GM23338 (cell line): ENCODE measurements at regions not wholly inside any gene's neighbourhood (a gene's known extent, or its start where the extent isn't known, plus 50 kb on each side); places are given as distances from the start of the nearest gene placed in this dataset.

ENCODE experiments used
- ATAC-seq: fragments of 200-7000 bp; cut with Tn5 transposase; 3 replicates; pipeline ENCODE4 v1.9.1; 2020
- DNase-seq: peaks from one replicate; pipeline ENCODE4 v3.0.0-alpha.2; 2015; ENCODE audit warnings: low spot score
- H2AFZ ChIP-seq: fragments of 200-600 bp; sonication (generic); 2 replicates; pipeline ENCODE4 v1.8.0; 2016; ENCODE audit warnings: antibody characterized with exemption, mild to moderate bottlenecking, moderate library complexity
- H3F3A ChIP-seq: fragments of 200-600 bp; sonication (generic); replicated peaks from 2 replicates; pipeline ENCODE4 v1.8.0; 2017; ENCODE audit warnings: antibody characterized with exemption, mixed run types, low read depth
- H3K27ac ChIP-seq: fragments of 200-600 bp; sonication (generic); 2 replicates; pipeline ENCODE4 v1.6.1; 2016; ENCODE audit warnings: low read depth
- H3K27me3 ChIP-seq: fragments of 200-600 bp; sonication (generic); 2 replicates; pipeline ENCODE4 v1.8.0; 2016; ENCODE audit warnings: mild to moderate bottlenecking, mixed run types, moderate library complexity; ENCODE audit not compliant: insufficient read depth
- H3K36me3 ChIP-seq: fragments of 200-600 bp; sonication (generic); 2 replicates; pipeline ENCODE4 v1.8.0; 2016; ENCODE audit warnings: mild to moderate bottlenecking; ENCODE audit not compliant: insufficient read depth
- H3K4me1 ChIP-seq: fragments of 200-600 bp; sonication (generic); 2 replicates; pipeline ENCODE4 v1.8.0; 2016; ENCODE audit warnings: mild to moderate bottlenecking, moderate library complexity; ENCODE audit not compliant: insufficient read depth
- H3K4me2 ChIP-seq: fragments of 200-600 bp; sonication (generic); 2 replicates; pipeline ENCODE4 v1.7.1; 2017; ENCODE audit warnings: mixed run types
- H3K4me3 ChIP-seq: fragments of 200-600 bp; sonication (generic); 2 replicates; pipeline ENCODE4 v1.6.1; 2016; ENCODE audit warnings: mixed run types
- H3K79me2 ChIP-seq: fragments of 200-600 bp; sonication (generic); replicated peaks from 2 replicates; pipeline ENCODE4 v1.8.0; 2017; ENCODE audit warnings: mild to moderate bottlenecking; ENCODE audit not compliant: insufficient read depth
- H3K9me2 ChIP-seq: fragments of 200-600 bp; sonication (generic); 2 replicates; pipeline ENCODE4 v1.8.0; 2017; ENCODE audit not compliant: insufficient read depth
- H4K20me1 ChIP-seq: fragments of 200-600 bp; sonication (generic); replicated peaks from 2 replicates; pipeline ENCODE4 v1.8.0; 2017; ENCODE audit warnings: mild to moderate bottlenecking; ENCODE audit not compliant: insufficient read depth
- H3K27ac Mint-ChIP-seq: 2 replicates; pipeline ENCODE4 v1.8.0; 2020; ENCODE audit warnings: inconsistent platforms, mild to moderate bottlenecking, moderate library complexity, mixed read lengths
- H3K27me3 Mint-ChIP-seq: 3 replicates; pipeline ENCODE4 v1.8.0; 2022; ENCODE audit warnings: low read depth, mild to moderate bottlenecking, moderate library complexity, mixed read lengths, inconsistent platforms; ENCODE audit not compliant: insufficient read depth, poor library complexity
- H3K36me3 Mint-ChIP-seq: 3 replicates; pipeline ENCODE4 v1.8.0; 2021; ENCODE audit warnings: low read depth, mild to moderate bottlenecking, inconsistent platforms, moderate library complexity, mixed read lengths
- H3K4me1 Mint-ChIP-seq: 3 replicates; pipeline ENCODE4 v1.8.0; 2020; ENCODE audit warnings: mild to moderate bottlenecking, inconsistent platforms, mixed read lengths
- H3K4me3 Mint-ChIP-seq: 3 replicates; pipeline ENCODE4 v1.8.0; 2021; ENCODE audit warnings: moderate library complexity, mild to moderate bottlenecking, inconsistent platforms, mixed read lengths
- H3K9me3 Mint-ChIP-seq: 3 replicates; pipeline ENCODE4 v1.8.0; 2020; ENCODE audit warnings: moderate library complexity, mild to moderate bottlenecking, inconsistent platforms, mixed read lengths
- CTCF ChIP-seq, 2 experiments: fragments of 200-600 bp in 1 of 2; sonication (generic) in 1 of 2; conservative IDR thresholded peaks; 2 replicates each; pipeline versions ENCODE4 v1.5.1 to v1.6.1; 2016 to 2017; ENCODE audit warnings: antibody characterized with exemption in 2 of 2, low read depth in 2 of 2, mild to moderate bottlenecking in 2 of 2, moderate library complexity in 1 of 2
- JUNB ChIP-seq: IDR thresholded peaks from one replicate; pipeline ENCODE4 v1.6.1; 2016; ENCODE audit warnings: antibody characterized with exemption; ENCODE audit not compliant: unreplicated experiment
- ZNF331 ChIP-seq: fragments of 250-450 bp; sonication (Bioruptor Pico); IDR thresholded peaks from 2 replicates; pipeline ENCODE4 v1.5.0; 2020; ENCODE audit warnings: low read depth, mild to moderate bottlenecking, moderate library complexity
- ZNF462 ChIP-seq: fragments of 250-450 bp; sonication (Bioruptor Pico); IDR thresholded peaks from 2 replicates; pipeline ENCODE4 v1.5.0; 2020; ENCODE audit warnings: mild to moderate bottlenecking, moderate library complexity
- TF ChIP-seq, protein P1 (sequence below): IDR thresholded peaks from 2 replicates; pipeline ENCODE4 v1.6.1; 2016; ENCODE audit warnings: antibody characterized with exemption
- TF ChIP-seq, protein P2 (sequence below): IDR thresholded peaks from one replicate; pipeline ENCODE4 v1.6.1; 2018; ENCODE audit warnings: antibody characterized with exemption; ENCODE audit not compliant: unreplicated experiment

- Histone ChIP-seq H3K27me3 (no peaks in the 10 kb centered on the region), H2AFZ (peak overlapping the region; percentile 72; the same call in 1 of the 2 replicates), H3F3A (no peaks in the 10 kb centered on the region), H3K4me3 (no peak overlapping the region), H3K36me3 (no peaks in the 10 kb centered on the region), H3K4me1 (peaks cover 3% of the 10 kb centered on the region; the same call in 1 of the 2 replicates), H4K20me1 (no peaks in the 10 kb centered on the region), H3K9me2 (peaks cover 3% of the 10 kb centered on the region; the same call in 1 of the 2 replicates), H3K4me2 (no peak overlapping the region), H3K27ac (no peak overlapping the region), H3K79me2 (no peaks in the 10 kb centered on the region)
- Mint-ChIP-seq H3K9me3 (no peaks in the 10 kb centered on the region), H3K27me3 (no peaks in the 10 kb centered on the region), H3K27ac (no peak overlapping the region), H3K4me3 (no peak overlapping the region), H3K36me3 (no peaks in the 10 kb centered on the region), H3K4me1 (peaks cover 5% of the 10 kb centered on the region; the same call in 2 of the 3 replicates)
- DNase-seq (peak; percentile 53), ATAC-seq (peak; percentile 74)
- TF ChIP-seq CTCF (conservative IDR thresholded peaks at IDR 0.05; ENCODE audit: low read depth in 2 of 2): peak; percentile 72 to 77
- TF ChIP-seq, protein P1, sequence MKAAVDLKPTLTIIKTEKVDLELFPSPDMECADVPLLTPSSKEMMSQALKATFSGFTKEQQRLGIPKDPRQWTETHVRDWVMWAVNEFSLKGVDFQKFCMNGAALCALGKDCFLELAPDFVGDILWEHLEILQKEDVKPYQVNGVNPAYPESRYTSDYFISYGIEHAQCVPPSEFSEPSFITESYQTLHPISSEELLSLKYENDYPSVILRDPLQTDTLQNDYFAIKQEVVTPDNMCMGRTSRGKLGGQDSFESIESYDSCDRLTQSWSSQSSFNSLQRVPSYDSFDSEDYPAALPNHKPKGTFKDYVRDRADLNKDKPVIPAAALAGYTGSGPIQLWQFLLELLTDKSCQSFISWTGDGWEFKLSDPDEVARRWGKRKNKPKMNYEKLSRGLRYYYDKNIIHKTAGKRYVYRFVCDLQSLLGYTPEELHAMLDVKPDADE: no peak
Observed at GRCh38 chr2:198471291-198471690, 666.9 kb downstream of the PLCL1 start.

DNA sequence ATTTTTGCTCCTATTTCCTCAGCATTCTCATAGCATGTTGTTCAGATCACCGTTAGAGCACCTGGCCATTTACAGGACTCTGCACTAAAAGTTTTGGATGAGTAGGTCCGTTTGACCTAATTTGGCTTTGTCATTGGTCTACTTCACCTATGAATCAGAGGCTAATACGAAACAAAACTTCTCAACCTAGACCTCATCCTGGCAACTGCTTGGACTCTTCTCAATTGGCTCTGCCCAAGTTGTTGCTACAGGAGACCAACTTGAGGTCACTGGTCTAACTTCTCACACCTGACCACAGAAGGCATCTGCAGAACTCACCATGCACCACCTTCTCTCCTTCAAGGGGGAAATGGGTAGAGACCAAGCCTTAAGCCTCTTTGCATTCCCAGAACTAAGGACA, 663.7 kb downstream of the PLCL1 start:
- Histone ChIP-seq H3F3A (no peaks in the 10 kb centered on the region), H3K4me3 (no peak overlapping the region), H3K79me2 (no peaks in the 10 kb centered on the region), H4K20me1 (no peaks in the 10 kb centered on the region), H3K36me3 (no peaks in the 10 kb centered on the region), H3K27ac (no peak overlapping the region), H3K4me2 (no peak overlapping the region), H3K27me3 (no peaks in the 10 kb centered on the region), H2AFZ (no peak overlapping the region), H3K9me2 (peaks cover 9% of the 10 kb centered on the region; the same call in 1 of the 2 replicates), H3K4me1 (no peaks in the 10 kb centered on the region)
- H3K4me3 Mint-ChIP-seq: no peak overlapping the region
- H3K4me1 Mint-ChIP-seq: no peaks in the 10 kb centered on the region
- ATAC-seq (no peak), DNase-seq (no peak)
- no peaks in the 10 kb centered on the region; the same call in 2 of the 3 replicates for H3K9me3 Mint-ChIP-seq
- no peaks in the 10 kb centered on the region for H3K36me3 Mint-ChIP-seq
- H3K27me3 Mint-ChIP-seq: no peaks in the 10 kb centered on the region
- H3K27ac Mint-ChIP-seq: no peak overlapping the region
- TF ChIP-seq ZNF331 (CRISPR knock-in tag) (no peak), CTCF (conservative IDR thresholded peaks at IDR 0.05; ENCODE audit: low read depth in 2 of 2) (no peak), ZNF462 (CRISPR knock-in tag) (no peak), JUNB (no peak)
- TF ChIP-seq, protein P2, sequence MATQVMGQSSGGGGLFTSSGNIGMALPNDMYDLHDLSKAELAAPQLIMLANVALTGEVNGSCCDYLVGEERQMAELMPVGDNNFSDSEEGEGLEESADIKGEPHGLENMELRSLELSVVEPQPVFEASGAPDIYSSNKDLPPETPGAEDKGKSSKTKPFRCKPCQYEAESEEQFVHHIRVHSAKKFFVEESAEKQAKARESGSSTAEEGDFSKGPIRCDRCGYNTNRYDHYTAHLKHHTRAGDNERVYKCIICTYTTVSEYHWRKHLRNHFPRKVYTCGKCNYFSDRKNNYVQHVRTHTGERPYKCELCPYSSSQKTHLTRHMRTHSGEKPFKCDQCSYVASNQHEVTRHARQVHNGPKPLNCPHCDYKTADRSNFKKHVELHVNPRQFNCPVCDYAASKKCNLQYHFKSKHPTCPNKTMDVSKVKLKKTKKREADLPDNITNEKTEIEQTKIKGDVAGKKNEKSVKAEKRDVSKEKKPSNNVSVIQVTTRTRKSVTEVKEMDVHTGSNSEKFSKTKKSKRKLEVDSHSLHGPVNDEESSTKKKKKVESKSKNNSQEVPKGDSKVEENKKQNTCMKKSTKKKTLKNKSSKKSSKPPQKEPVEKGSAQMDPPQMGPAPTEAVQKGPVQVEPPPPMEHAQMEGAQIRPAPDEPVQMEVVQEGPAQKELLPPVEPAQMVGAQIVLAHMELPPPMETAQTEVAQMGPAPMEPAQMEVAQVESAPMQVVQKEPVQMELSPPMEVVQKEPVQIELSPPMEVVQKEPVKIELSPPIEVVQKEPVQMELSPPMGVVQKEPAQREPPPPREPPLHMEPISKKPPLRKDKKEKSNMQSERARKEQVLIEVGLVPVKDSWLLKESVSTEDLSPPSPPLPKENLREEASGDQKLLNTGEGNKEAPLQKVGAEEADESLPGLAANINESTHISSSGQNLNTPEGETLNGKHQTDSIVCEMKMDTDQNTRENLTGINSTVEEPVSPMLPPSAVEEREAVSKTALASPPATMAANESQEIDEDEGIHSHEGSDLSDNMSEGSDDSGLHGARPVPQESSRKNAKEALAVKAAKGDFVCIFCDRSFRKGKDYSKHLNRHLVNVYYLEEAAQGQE: no peak
